Transverse colon (tissue), 3 donors: ENCODE measurements at regions not wholly inside any gene's neighbourhood (a gene's known extent, or its start where the extent isn't known, plus 50 kb on each side); places are given as distances from the start of the nearest gene placed in this dataset.

Source experiments
- EP300 ChIP-seq: sonication (generic); formaldehyde crosslinking; IDR thresholded peaks from one replicate; pipeline ENCODE4 v1.6.1; 2017; ENCODE audit warnings: antibody characterized with exemption, low read depth
- TF ChIP-seq, protein P1 (sequence below), 5 experiments: fragments of 200-600 bp in 3 of 5; fragments of 450-650 bp in 2 of 5; sonication (generic) in 3 of 5; IDR thresholded peaks; 1 replicate in 2 of 5; 2 replicates in 3 of 5; pipeline ENCODE4 v1.5.1; 2016 to 2017; ENCODE audit warnings: antibody characterized with exemption in 5 of 5, inconsistent platforms in 3 of 5, mild to moderate bottlenecking in 2 of 5, moderate library complexity in 1 of 5

DNA sequence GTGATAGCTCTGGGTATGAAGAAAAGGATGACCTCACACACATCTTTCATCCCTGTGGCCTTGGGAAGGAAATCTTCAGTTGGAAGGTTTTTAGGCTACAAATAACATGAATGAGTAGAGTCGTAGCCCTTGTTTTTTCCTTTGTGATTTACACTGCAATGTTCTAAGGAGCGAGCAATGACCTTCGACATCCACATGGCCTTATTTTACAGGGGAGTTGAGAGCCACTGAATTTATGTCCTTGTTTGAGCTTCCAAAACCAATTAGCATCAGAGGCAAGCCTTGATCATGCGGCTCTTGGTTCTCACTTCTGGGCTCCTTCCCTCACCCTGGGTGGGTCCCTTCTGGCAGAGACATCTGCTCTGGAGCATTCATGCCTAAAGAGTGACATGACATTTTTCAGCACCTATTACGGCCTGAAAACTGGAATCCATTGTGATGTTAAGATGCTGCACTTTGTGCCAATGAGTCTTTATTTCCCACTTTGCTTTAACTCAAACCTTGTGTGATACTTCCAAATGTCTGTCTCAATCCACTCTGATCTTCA, 70.5 kb upstream of the RUNX1 start:
- TF ChIP-seq, protein P1, sequence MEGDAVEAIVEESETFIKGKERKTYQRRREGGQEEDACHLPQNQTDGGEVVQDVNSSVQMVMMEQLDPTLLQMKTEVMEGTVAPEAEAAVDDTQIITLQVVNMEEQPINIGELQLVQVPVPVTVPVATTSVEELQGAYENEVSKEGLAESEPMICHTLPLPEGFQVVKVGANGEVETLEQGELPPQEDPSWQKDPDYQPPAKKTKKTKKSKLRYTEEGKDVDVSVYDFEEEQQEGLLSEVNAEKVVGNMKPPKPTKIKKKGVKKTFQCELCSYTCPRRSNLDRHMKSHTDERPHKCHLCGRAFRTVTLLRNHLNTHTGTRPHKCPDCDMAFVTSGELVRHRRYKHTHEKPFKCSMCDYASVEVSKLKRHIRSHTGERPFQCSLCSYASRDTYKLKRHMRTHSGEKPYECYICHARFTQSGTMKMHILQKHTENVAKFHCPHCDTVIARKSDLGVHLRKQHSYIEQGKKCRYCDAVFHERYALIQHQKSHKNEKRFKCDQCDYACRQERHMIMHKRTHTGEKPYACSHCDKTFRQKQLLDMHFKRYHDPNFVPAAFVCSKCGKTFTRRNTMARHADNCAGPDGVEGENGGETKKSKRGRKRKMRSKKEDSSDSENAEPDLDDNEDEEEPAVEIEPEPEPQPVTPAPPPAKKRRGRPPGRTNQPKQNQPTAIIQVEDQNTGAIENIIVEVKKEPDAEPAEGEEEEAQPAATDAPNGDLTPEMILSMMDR (IDR thresholded peaks at IDR 0.05) = no peak
- TF ChIP-seq EP300 = no peak
